Chondrocyte (in vitro differentiated cells): ENCODE measurements at regions not wholly inside any gene's neighbourhood (a gene's known extent, or its start where the extent isn't known, plus 50 kb on each side); places are given as distances from the start of the nearest gene placed in this dataset.
A peak's percentile ranks its signal among the peaks of the same experiment; 100 is the strongest.

Experiments used
- DNase-seq: peaks from one replicate; pipeline ENCODE4 v3.0.0; 2021; ENCODE audit warnings: mixed read lengths, low spot score
- H3K27ac Mint-ChIP-seq: one replicate; pipeline ENCODE4 v1.8.0; 2021; ENCODE audit warnings: mild to moderate bottlenecking, moderate library complexity, mixed read lengths; ENCODE audit not compliant: unreplicated experiment
- H3K27me3 Mint-ChIP-seq: 2 replicates; pipeline ENCODE4 v1.8.0; 2021; ENCODE audit warnings: low read depth, mixed read lengths
- H3K36me3 Mint-ChIP-seq: 2 replicates; pipeline ENCODE4 v1.8.0; 2021; ENCODE audit warnings: low read depth, mixed read lengths
- H3K4me1 Mint-ChIP-seq: 2 replicates; pipeline ENCODE4 v1.8.0; 2021; ENCODE audit warnings: low read depth, mild to moderate bottlenecking, mixed read lengths
- H3K4me3 Mint-ChIP-seq: one replicate; pipeline ENCODE4 v1.8.0; 2021; ENCODE audit warnings: mild to moderate bottlenecking, moderate library complexity, mixed read lengths; ENCODE audit not compliant: unreplicated experiment
- H3K9me3 Mint-ChIP-seq: 2 replicates; pipeline ENCODE4 v1.8.0; 2021; ENCODE audit warnings: low read depth, mixed read lengths
- TF ChIP-seq, protein P1 (sequence below): fragments of 200-600 bp; sonication (generic); IDR thresholded peaks from 2 replicates; pipeline ENCODE4 v1.5.0; 2021; ENCODE audit warnings: antibody characterized with exemption, mild to moderate bottlenecking, moderate library complexity

DNA sequence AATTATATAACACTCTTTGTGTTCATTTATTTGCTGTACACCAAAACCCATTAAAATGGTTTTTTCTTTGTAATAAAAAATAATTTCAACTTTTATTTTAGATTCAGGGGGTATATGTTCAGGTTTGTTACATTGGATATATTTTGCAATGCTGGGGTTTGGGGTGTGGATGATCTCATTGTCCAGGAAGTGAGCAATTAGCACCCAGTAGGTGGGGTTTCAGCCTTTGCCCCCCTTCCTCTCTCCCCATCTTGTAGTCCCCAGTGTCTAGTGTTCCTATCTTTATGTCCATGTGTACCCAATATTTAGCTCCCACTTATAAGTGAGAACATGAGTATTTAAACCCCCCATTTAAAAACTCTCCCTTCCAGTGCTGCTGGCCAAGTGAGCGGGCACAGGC is 184.6 kb downstream of the RHOU start:
- Mint-ChIP-seq H3K27me3 (peaks cover 7% of the 10 kb centered on the region), H3K4me1 (peaks cover 9% of the 10 kb centered on the region), H3K4me3 (no peak overlapping the region), H3K36me3 (no peaks in the 10 kb centered on the region), H3K27ac (no peak overlapping the region), H3K9me3 (peaks cover 3% of the 10 kb centered on the region)
- TF ChIP-seq, protein P1, sequence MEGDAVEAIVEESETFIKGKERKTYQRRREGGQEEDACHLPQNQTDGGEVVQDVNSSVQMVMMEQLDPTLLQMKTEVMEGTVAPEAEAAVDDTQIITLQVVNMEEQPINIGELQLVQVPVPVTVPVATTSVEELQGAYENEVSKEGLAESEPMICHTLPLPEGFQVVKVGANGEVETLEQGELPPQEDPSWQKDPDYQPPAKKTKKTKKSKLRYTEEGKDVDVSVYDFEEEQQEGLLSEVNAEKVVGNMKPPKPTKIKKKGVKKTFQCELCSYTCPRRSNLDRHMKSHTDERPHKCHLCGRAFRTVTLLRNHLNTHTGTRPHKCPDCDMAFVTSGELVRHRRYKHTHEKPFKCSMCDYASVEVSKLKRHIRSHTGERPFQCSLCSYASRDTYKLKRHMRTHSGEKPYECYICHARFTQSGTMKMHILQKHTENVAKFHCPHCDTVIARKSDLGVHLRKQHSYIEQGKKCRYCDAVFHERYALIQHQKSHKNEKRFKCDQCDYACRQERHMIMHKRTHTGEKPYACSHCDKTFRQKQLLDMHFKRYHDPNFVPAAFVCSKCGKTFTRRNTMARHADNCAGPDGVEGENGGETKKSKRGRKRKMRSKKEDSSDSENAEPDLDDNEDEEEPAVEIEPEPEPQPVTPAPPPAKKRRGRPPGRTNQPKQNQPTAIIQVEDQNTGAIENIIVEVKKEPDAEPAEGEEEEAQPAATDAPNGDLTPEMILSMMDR = no peak
- no peak for DNase-seq

DNA sequence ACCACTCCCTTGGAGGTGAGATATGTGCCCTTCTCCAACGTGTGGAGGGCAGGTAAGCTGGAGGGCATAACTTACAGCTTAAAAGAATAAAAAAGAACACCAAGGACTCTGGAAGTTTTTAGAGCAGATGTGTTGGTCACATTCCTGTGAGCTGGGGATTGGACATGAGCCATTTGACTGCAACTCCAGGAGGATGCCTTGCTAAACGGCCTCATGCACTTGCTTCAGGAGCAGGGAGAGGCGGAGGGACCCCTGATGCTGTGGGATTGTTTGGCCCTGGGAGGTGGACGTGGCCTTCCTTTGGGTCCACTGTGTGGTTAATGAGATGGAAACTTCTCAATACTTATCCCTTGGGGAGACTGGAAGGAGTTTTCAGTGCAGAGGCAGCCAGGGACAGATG is 185.6 kb downstream of the RHOU start:
- Mint-ChIP-seq H3K4me1 (peaks cover 9% of the 10 kb centered on the region), H3K36me3 (no peaks in the 10 kb centered on the region), H3K4me3 (no peak overlapping the region), H3K9me3 (peaks cover 6% of the 10 kb centered on the region), H3K27me3 (peaks cover 7% of the 10 kb centered on the region), H3K27ac (peak overlapping the region; percentile 55)
- no peak for DNase-seq
- TF ChIP-seq, protein P1 = no peak

DNA sequence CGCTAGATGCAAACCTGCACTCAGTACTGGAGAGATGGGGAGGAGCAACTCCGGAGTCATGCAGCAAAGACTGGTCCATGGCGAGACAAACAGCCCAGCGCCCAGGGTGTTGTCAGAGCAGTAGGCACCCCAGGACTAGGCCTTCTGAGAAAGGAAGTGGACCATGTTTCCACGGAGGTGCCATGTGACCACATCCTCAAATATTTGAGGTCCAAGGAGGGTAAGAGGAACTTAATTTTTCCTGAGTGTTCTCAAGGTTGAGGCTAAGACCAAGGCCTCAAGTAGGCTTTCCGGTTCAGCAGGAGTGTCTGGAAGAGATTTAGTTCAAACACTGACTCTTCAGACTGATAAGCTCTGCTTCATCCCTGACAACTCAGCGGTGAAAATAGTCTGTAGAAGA is 186.2 kb downstream of the RHOU start:
- H3K4me3 Mint-ChIP-seq = no peak overlapping the region
- TF ChIP-seq, protein P1 = no peak
- peaks cover 9% of the 10 kb centered on the region for H3K4me1 Mint-ChIP-seq
- DNase-seq = no peak
- no peaks in the 10 kb centered on the region for H3K36me3 Mint-ChIP-seq
- H3K27ac Mint-ChIP-seq = no peak overlapping the region
- peaks cover 9% of the 10 kb centered on the region for H3K27me3 Mint-ChIP-seq
- peaks cover 3% of the 10 kb centered on the region for H3K9me3 Mint-ChIP-seq

DNA sequence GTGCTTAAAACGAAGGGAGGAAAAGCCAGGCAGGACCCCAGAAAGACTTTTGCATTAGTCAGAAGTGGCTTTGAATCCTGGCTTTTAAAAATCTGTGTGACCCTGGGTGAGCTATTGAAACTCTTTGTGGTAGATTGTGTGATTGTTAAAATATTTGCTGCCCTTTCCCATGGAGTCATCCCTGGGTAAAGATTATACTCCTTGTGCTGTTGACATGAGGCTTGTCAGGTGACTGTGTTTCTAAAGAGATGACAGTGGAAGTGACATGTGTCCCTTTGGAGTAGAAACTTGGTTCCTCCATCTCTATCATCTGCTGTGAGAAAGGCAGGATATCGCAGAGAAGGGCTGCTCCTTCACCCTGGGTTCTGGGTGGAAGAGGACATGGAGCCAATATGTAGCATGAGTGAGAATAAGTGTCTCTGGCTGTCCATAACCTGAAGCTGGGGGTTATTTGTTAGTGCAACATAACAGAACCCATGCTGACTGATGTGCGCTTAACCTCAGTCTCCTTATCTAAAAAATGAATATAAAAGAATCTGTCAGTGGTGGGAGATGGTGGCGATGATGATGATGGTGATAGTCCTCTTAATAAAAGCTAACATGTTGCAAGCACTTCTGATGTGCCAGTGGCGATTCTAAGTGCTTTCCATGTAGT is 187.6 kb downstream of the RHOU start:
- Mint-ChIP-seq H3K36me3 (no peaks in the 10 kb centered on the region), H3K4me3 (no peak overlapping the region), H3K27me3 (peaks cover 11% of the 10 kb centered on the region), H3K9me3 (peaks cover 3% of the 10 kb centered on the region), H3K4me1 (peaks cover 9% of the 10 kb centered on the region), H3K27ac (no peak overlapping the region)
- TF ChIP-seq, protein P1 = no peak
- DNase-seq = no peak

DNA sequence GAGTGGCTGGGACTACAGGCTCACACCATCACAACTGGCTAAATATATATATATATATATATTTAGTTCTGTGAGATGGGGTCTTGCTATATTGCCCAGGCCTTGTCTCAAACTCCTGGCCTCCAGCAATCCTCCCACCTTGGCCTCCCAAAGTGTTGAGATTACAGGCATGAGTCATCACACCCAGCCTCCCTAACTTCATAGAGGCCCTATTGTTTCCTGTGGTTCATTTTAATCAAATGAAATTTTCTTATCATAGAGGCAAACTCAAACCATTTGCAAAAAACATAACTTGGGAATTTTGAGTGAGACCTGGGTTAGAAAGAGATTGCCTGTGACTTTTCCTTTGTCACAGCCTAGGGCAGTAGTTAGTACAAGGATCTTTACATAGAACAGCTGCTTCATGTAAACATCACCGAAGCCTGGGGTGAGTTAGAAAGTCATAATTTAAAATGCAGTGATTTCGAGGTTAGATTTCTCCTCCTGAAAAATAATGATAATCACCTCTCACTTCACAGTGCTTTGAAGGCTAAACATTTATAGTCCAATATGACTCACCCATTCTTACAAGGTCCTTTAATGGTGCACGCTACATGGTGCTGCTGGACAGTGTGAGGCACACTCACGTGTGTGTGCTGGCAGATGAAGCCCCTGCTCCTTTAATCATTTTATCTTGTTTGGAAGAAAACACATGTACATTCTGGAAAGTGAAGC is 188.9 kb downstream of the RHOU start:
- Mint-ChIP-seq H3K27ac (no peak overlapping the region), H3K4me1 (peaks cover 9% of the 10 kb centered on the region), H3K36me3 (no peaks in the 10 kb centered on the region), H3K27me3 (peaks cover 13% of the 10 kb centered on the region), H3K9me3 (peaks cover 3% of the 10 kb centered on the region), H3K4me3 (no peak overlapping the region)
- DNase-seq = no peak
- TF ChIP-seq, protein P1 = no peak
